Fibroblast of pulmonary artery (primary cell): ENCODE measurements at regions not wholly inside any gene's neighbourhood (a gene's known extent, or its start where the extent isn't known, plus 50 kb on each side); places are given as distances from the start of the nearest gene placed in this dataset.

ENCODE experiments used
- DNase-seq: peaks from one replicate; pipeline ENCODE4 v3.0.0-alpha.2; 2010; ENCODE audit warnings: low read depth
- H3K4me3 ChIP-seq: replicated peaks from 2 replicates; pipeline ENCODE4 v1.5.1; 2011; ENCODE audit warnings: low read depth, mild to moderate bottlenecking, control low read depth, low read length, moderate library complexity
- TF ChIP-seq, protein P1 (sequence below): IDR thresholded peaks from 2 replicates; pipeline ENCODE4 v1.5.1; 2011; ENCODE audit warnings: mild to moderate bottlenecking, control low read depth, low read length, inconsistent platforms; ENCODE audit errors: missing control alignments

DNA sequence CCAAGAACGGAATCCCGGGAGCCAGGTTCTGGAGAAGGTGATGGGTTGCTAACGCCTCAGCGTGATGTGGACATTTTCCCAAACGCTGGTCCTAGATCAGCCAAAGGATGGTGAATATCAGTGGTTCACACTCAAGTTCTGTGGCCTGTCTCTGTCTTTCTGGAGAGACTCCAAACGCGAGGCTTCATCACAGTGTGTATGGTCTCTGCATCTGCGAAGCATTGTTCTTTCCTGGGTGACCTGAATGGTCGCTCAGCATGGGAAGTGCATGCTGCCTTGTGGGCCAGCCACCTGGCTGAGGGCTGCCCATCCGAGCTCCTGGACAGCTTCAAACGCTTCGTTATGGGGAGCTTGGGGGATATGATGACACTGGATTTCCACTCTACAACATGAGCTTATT is 810.0 kb downstream of the TBC1D22A start:
- no peak overlapping the region for H3K4me3 ChIP-seq
- TF ChIP-seq, protein P1, sequence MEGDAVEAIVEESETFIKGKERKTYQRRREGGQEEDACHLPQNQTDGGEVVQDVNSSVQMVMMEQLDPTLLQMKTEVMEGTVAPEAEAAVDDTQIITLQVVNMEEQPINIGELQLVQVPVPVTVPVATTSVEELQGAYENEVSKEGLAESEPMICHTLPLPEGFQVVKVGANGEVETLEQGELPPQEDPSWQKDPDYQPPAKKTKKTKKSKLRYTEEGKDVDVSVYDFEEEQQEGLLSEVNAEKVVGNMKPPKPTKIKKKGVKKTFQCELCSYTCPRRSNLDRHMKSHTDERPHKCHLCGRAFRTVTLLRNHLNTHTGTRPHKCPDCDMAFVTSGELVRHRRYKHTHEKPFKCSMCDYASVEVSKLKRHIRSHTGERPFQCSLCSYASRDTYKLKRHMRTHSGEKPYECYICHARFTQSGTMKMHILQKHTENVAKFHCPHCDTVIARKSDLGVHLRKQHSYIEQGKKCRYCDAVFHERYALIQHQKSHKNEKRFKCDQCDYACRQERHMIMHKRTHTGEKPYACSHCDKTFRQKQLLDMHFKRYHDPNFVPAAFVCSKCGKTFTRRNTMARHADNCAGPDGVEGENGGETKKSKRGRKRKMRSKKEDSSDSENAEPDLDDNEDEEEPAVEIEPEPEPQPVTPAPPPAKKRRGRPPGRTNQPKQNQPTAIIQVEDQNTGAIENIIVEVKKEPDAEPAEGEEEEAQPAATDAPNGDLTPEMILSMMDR: no peak
- DNase-seq: no peak

DNA sequence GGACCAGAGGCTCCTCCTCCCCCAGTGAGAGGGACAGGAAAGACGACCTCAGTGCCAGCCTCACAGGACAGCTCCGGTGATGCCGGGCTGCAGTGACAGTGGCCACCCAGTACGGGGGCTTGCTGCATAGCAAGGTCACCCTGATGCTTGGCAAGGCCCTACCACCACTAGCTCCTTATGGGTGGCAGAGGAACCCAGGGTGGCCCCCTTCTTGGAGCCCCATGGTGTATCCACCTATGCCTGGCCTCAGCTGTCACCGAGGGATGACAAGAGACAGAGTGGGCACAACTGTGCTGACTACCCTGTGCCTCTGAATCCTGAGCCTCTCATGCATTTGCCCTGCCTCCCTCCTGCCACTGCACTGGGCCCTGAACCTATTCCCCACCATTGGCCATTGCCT is 809.2 kb downstream of the TBC1D22A start:
- DNase-seq: no peak
- H3K4me3 ChIP-seq: no peak overlapping the region
- TF ChIP-seq, protein P1: no peak

DNA sequence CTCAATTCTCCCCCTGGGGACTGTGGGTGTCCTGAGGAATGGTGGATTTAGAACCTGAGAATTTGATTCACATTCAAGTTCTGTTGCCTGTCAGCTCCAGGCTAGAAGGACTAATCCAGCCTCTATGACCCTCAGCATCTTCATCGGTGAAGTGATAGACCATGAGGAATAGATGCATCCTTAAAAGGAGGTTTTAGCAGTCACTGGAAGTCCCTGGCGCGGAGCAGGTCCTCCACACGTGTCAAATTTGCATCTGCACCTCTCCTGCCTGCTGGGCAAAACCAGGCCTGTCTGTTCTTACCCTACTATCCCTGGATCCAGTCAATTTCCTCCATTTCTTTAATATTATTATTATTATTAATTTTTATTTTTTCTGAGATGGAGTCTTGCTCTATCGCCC is 808.4 kb downstream of the TBC1D22A start:
- TF ChIP-seq, protein P1: no peak
- no peak for DNase-seq
- H3K4me3 ChIP-seq: no peak overlapping the region

DNA sequence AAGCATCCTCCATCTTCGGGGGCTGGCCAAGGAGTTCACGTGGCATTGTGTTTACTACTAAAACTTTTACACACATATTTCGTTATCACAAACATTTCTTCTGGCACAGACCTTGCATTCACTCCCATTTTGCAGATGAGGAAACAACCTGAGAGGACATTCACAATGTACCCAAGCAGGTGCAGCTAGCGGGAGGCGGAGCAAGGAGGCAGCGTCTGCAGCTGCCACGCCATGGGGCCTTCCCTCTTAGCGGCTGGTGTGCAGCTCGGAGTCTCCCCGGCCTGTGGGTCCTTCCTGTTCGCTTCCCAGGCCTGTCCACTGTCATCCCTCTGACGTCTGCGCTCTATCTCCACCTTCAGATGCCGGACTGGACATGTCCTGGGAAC is 807.8 kb downstream of the TBC1D22A start:
- TF ChIP-seq, protein P1: no peak
- no peak overlapping the region for H3K4me3 ChIP-seq
- no peak for DNase-seq

DNA sequence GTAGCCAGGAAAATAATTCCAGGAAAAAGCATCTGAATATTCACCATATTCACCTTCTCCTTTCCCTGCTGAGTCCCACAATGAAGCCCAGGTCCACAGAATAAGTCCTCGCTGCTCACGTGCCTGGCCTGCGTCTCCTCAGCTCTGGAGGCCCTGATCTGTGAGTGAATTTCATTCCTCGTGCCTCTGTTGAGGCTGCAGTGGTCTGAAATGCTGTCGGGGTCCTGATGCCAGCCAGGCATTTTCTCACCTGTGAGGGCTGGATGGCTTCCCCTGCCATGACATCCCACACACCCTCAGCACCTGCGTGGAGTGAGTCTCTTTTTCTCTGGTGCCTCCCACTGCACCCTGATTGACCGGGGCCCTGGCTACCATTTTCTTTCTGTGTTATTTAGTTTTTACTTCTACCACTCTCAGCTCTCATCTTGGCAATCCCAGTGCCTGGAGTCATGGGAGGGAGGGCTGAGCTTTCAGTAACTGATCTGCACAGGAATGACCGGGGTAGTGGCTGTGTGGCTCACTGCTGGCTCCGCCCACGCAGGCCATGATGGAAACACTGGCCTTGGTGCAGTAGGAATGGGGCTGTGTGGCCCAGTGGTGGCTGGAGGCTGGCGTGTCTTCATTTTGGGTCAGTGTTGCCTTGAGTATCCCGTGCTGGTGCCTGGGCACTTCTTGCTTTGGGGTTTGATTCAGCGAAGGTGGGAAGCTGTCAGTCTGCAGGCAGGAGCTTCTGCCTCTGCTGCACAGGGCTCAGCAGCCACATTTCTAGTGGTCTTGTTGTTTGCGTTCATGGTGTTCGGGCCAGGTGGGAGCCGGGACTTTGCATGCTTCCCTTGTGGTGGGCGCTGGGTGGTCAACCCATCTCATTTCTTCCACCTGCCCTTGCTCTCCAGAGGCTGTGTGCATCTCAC is 807.2 kb downstream of the TBC1D22A start:
- H3K4me3 ChIP-seq: no peak overlapping the region
- TF ChIP-seq, protein P1: no peak
- no peak for DNase-seq

DNA sequence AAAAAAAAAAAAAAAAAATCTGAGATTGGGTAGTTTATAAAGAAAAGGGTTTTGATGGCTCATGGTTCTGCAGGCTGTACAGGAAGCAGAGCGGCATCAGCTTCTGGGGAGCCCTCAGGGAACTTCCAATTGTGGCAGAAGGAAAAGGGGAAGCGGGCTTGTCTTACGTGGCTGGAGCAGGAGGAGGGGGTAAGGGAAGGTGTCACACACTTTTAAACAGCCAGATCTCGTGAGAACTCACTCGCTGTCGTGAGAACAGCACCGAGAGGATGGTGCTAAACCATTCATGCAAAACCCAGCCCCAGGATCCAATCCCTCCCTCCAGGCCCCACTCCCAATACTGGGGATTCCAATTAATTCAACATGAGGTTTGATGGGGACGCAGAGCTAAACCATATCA is 806.2 kb downstream of the TBC1D22A start:
- DNase-seq: no peak
- TF ChIP-seq, protein P1: no peak
- no peak overlapping the region for H3K4me3 ChIP-seq
